IMR-90 (cell line): ENCODE measurements at regions not wholly inside any gene's neighbourhood (a gene's known extent, or its start where the extent isn't known, plus 50 kb on each side); places are given as distances from the start of the nearest gene placed in this dataset.

ENCODE experiments used
- ATAC-seq: fragments of 200-7000 bp; cut with Tn5 transposase; 2 replicates; pipeline ENCODE4 v1.9.1; 2020; ENCODE audit warnings: low read depth, mild to moderate bottlenecking, moderate library complexity
- BruUV-seq: library from RNA; stranded (reverse); fragments of 400-500 nt; replicated peaks from 2 replicates; lab custom pipeline; 2021; lab: Mats Ljungman, UMichigan
- CTCF ChIA-PET: fragments of 300-600 bp; formaldehyde crosslinking; extraction: SDS; loops from one replicate; lab custom pipeline; 2021; ENCODE audit warnings: antibody characterized with exemption; lab: Yijun Ruan, JAX
- POLR2A ChIA-PET: fragments of 300-600 bp; sonication (Branson Sonifier 250); formaldehyde crosslinking; loops from one replicate; lab custom pipeline; 2022; ENCODE audit warnings: antibody characterized with exemption; ENCODE audit not compliant: unreplicated experiment; lab: Charles Lee
- DNase-seq: peaks from one replicate; pipeline ENCODE4 v3.0.0; 2013
- H2AFZ ChIP-seq: replicated peaks from 2 replicates; pipeline ENCODE3; 2013; ENCODE audit warnings: low read length, mild to moderate bottlenecking; ENCODE audit not compliant: poor library complexity
- H2AK5ac ChIP-seq: 2 replicates; pipeline ENCODE4 v1.6.1; 2013; ENCODE audit warnings: low read depth, low read length, inconsistent platforms
- H2AK9ac ChIP-seq: replicated peaks from 2 replicates; pipeline ENCODE3; 2013; ENCODE audit warnings: mild to moderate bottlenecking, low read depth, low read length, moderate library complexity; ENCODE audit not compliant: poor library complexity
- H2BK120ac ChIP-seq: 2 replicates; pipeline ENCODE4 v1.6.1; 2013; ENCODE audit warnings: low read depth, low read length, inconsistent platforms
- H2BK15ac ChIP-seq: 3 replicates; pipeline ENCODE4 v1.6.1; 2013; ENCODE audit warnings: low read depth, low read length, inconsistent platforms
- H2BK20ac ChIP-seq: 2 replicates; pipeline ENCODE4 v1.6.1; 2013; ENCODE audit warnings: low read depth, mild to moderate bottlenecking, inconsistent platforms, low read length, moderate library complexity
- H2BK5ac ChIP-seq: 2 replicates; pipeline ENCODE4 v1.6.1; 2013; ENCODE audit warnings: mild to moderate bottlenecking, low read depth, low read length, inconsistent platforms; ENCODE audit not compliant: poor library complexity, severe bottlenecking
- H3K14ac ChIP-seq: replicated peaks from 2 replicates; pipeline ENCODE4 v1.6.1; 2013; ENCODE audit warnings: low read depth, low read length, inconsistent platforms
- H3K18ac ChIP-seq: 2 replicates; pipeline ENCODE4 v1.6.1; 2013; ENCODE audit warnings: low read depth, low read length, control low read depth
- H3K23ac ChIP-seq: 2 replicates; pipeline ENCODE4 v1.6.1; 2013; ENCODE audit warnings: low read depth, low read length, inconsistent platforms
- H3K27ac ChIP-seq: 2 replicates; pipeline ENCODE4 v1.5.1; 2013; ENCODE audit warnings: mild to moderate bottlenecking, control low read depth, low read length; ENCODE audit not compliant: insufficient read depth
- H3K27me3 ChIP-seq: 2 replicates; pipeline ENCODE4 v1.6.1; 2013; ENCODE audit warnings: low read length; ENCODE audit not compliant: control insufficient read depth, insufficient read depth
- H3K36me3 ChIP-seq: 2 replicates; pipeline ENCODE4 v1.6.1; 2013; ENCODE audit warnings: low read length, mixed read lengths; ENCODE audit not compliant: control insufficient read depth, insufficient read depth
- H3K4ac ChIP-seq: 2 replicates; pipeline ENCODE4 v1.6.1; 2013; ENCODE audit warnings: low read depth, low read length, inconsistent platforms
- H3K4me1 ChIP-seq: 2 replicates; pipeline ENCODE4 v1.6.1; 2013; ENCODE audit warnings: low read length, mixed read lengths; ENCODE audit not compliant: control insufficient read depth, insufficient read depth
- H3K4me2 ChIP-seq: 2 replicates; pipeline ENCODE4 v1.6.1; 2013; ENCODE audit warnings: low read depth, mild to moderate bottlenecking, control low read depth, low read length, moderate library complexity
- H3K4me3 ChIP-seq: 2 replicates; pipeline ENCODE4 v1.5.1; 2013; ENCODE audit warnings: low read depth, mild to moderate bottlenecking, control low read depth, low read length, moderate library complexity; ENCODE audit not compliant: insufficient read depth
- H3K56ac ChIP-seq: 2 replicates; pipeline ENCODE4 v1.6.1; 2013; ENCODE audit warnings: low read length, inconsistent platforms; ENCODE audit not compliant: insufficient read depth; ENCODE audit errors: extremely low read depth
- H3K79me1 ChIP-seq, 2 experiments: 2 replicates each; pipeline ENCODE4 v1.6.1; 2013; ENCODE audit warnings: low read length in 2 of 2, inconsistent platforms in 1 of 2, low read depth in 1 of 2
- H3K9ac ChIP-seq: 2 replicates; pipeline ENCODE4 v1.6.1; 2013; ENCODE audit warnings: low read depth, low read length, control low read depth
- H3K9me1 ChIP-seq: 2 replicates; pipeline ENCODE4 v1.6.1; 2013; ENCODE audit warnings: low read length, inconsistent platforms; ENCODE audit not compliant: insufficient read depth
- H3K9me3 ChIP-seq: 2 replicates; pipeline ENCODE4 v1.6.1; 2013; ENCODE audit warnings: low read length; ENCODE audit not compliant: control insufficient read depth, insufficient read depth
- H4K20me1 ChIP-seq: 2 replicates; pipeline ENCODE4 v1.6.1; 2013; ENCODE audit warnings: low read length, inconsistent platforms; ENCODE audit not compliant: insufficient read depth
- H4K5ac ChIP-seq: 2 replicates; pipeline ENCODE4 v1.6.1; 2013; ENCODE audit warnings: mild to moderate bottlenecking, low read depth, low read length, control low read depth
- H4K8ac ChIP-seq, 2 experiments: 2 replicates each; pipeline ENCODE4 v1.6.1; 2013; ENCODE audit warnings: low read depth in 2 of 2, low read length in 2 of 2, control low read depth in 1 of 2, inconsistent platforms in 1 of 2
- H4K91ac ChIP-seq: 2 replicates; pipeline ENCODE4 v1.6.1; 2013; ENCODE audit warnings: low read depth, low read length, inconsistent platforms; ENCODE audit not compliant: insufficient read depth
- CEBPB ChIP-seq: IDR thresholded peaks from 2 replicates; pipeline ENCODE4 v1.6.1; 2012; ENCODE audit warnings: low read depth, low read length, improper control_type of control experiment
- WGBS, 2 experiments: methylation state at CpG; one replicate each; pipeline versions ENCODE4 v1.1.5 to v1.1.7; 2013; ENCODE audit warnings: missing lambda C conversion rate in 2 of 2; ENCODE audit not compliant: insufficient read length in 1 of 2; ENCODE audit errors: extremely low coverage in 2 of 2; 5-methylcytosine and 5-hydroxymethylcytosine counted together
- dilution Hi-C: fragments of 300-500 bp; cut with HindIII; formaldehyde crosslinking; loops from one replicate; pipeline ENCODE4 v1.14.3; 2018; ENCODE audit warnings: low sequenced_read_pairs; ENCODE audit not compliant: unreplicated experiment
- in situ Hi-C: fragments of 300-500 bp; cut with MboI; formaldehyde crosslinking; loops from 3 replicates; pipeline ENCODE4 v1.14.3; 2019; ENCODE audit warnings: low sequenced_read_pairs, inconsistent platforms, mixed read lengths
- intact Hi-C: fragments of 100-400 bp; cut with micrococcal nuclease; formaldehyde crosslinking; loops from 2 replicates; pipeline ENCODE4 v1.10.0; 2022

- Histone ChIP-seq H3K36me3 (no peaks in the 10 kb centered on the region), H3K27ac (no peak overlapping the region), H3K4me3 (no peak overlapping the region), H3K18ac (no peak overlapping the region), H3K14ac (no peak overlapping the region), H4K20me1 (no peaks in the 10 kb centered on the region), H3K56ac (no peak overlapping the region), H2AFZ (no peak overlapping the region), H2BK5ac (no peak overlapping the region), H4K8ac (no peak overlapping the region), H3K4me2 (no peak overlapping the region), H3K9ac (no peak overlapping the region), H2BK20ac (no peak overlapping the region), H3K27me3 (no peaks in the 10 kb centered on the region), H3K23ac (no peak overlapping the region), H4K91ac (no peak overlapping the region), H3K9me1 (no peaks in the 10 kb centered on the region), H3K9me3 (peaks cover 3% of the 10 kb centered on the region; the same call in 1 of the 2 replicates), H2AK9ac (no peak overlapping the region), H2AK5ac (no peak overlapping the region), H3K79me1 (no peaks in the 10 kb centered on the region), H3K4me1 (no peaks in the 10 kb centered on the region), H2BK15ac (no peak overlapping the region), H3K4ac (no peak overlapping the region), H2BK120ac (no peak overlapping the region), H4K5ac (no peak overlapping the region)
- POLR2A ChIA-PET = no interaction called here
- ATAC-seq = no peak
- intact Hi-C loops = no loop called here
- CTCF ChIA-PET = no interaction called here
- BruUV-seq = no TSS peak
- TF ChIP-seq CEBPB = no peak
- dilution Hi-C loops = no loop called here
- WGBS, 2 experiments = no CpG with 5 or more reads among the region's 1 CpG
- in situ Hi-C loops = no loop called here
- DNase-seq = no peak
Observed at GRCh38 chr2:209076151-209076550, 347.7 kb upstream of the MAP2 start.
